ENCODE measurements at regions not wholly inside any gene's neighbourhood (a gene's known extent, or its start where the extent isn't known, plus 50 kb on each side); places are given as distances from the start of the nearest gene placed in this dataset.
"Not testable (repeated sequence)": the region's sequence is repeated elsewhere in the genome, so short reads cannot be mapped to it uniquely, and the experiment has no call there.

- no peak for TF ChIP-seq CTCF (IDR thresholded peaks at IDR 0.05; ENCODE audit: insufficient read depth, low read length, missing control alignments)
Observed at GRCh38 chr7:53383131-53383530, 347.7 kb downstream of the POM121L12 start.

GRCh38 chr7:53385239-53385638 is 349.8 kb downstream of the POM121L12 start:
- CTCF ChIA-PET; POLR2A ChIA-PET; DNase-seq (ENCODE audit: low read depth, low spot score); H3K4me3 ChIP-seq (ENCODE audit: low read depth, low read length): not testable (repeated sequence)

More at GRCh38 chr7:53383131-53383530, 347.7 kb downstream of the POM121L12 start:
- no peak for DNase-seq (ENCODE audit: low read depth, low spot score)
- CTCF ChIA-PET: no interaction called here
- POLR2A ChIA-PET: no interaction called here
- no peak overlapping the region for H3K4me3 ChIP-seq (ENCODE audit: low read depth, low read length)

DNA sequence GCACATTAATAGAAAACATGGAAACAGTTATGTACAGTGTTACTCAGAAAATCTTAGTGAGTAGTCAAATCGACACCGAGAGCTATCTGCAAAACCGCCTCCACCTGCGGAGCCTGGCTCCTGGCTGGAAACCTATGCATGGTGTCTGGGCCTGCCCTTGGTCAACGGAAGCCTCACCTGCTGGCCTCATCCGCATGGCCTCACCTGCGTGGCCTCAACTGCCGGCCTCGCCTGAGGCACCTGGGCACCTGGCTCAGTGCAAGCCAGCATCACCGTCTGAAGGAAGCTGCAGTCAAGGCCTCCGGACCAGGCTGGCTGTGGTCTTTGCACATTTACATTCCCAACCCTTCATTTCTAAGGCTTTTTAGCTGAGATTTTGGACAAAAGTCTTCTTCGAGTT is 352.1 kb downstream of the POM121L12 start:
- ChIA-PET CTCF (no interaction called here), POLR2A (no interaction called here)

DNA sequence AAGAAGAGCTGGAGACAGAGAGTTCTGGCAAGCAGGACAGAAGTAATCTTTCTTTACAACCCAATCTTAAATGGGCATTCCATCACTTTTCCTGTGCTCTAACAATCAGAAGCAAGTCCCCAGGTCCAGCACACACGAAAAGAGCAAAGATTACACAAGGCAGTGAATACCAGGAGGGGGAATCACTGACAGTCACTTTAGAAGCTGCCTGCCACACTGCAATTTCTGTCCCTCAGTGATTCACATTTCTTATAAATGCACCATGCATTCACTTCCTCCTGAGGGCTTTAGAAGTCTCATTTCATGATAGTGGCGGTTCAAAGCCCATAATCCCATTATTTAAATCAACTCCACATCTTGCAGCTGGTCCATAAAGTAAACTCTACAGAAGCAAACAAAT is 362.5 kb downstream of the POM121L12 start:
- no peak for TF ChIP-seq CTCF (IDR thresholded peaks at IDR 0.05; ENCODE audit: insufficient read depth, low read length, missing control alignments)
- no peak overlapping the region for H3K4me3 ChIP-seq (ENCODE audit: low read depth, low read length)
- POLR2A ChIA-PET: no interaction called here
- no peak for DNase-seq (ENCODE audit: low read depth, low spot score)
- CTCF ChIA-PET: no interaction called here

More for the DNA sequence above, 352.1 kb downstream of the POM121L12 start:
- DNase-seq (ENCODE audit: low read depth, low spot score): no peak
- no peak overlapping the region for H3K4me3 ChIP-seq (ENCODE audit: low read depth, low read length)
- no peak for TF ChIP-seq CTCF (IDR thresholded peaks at IDR 0.05; ENCODE audit: insufficient read depth, low read length, missing control alignments)

DNA sequence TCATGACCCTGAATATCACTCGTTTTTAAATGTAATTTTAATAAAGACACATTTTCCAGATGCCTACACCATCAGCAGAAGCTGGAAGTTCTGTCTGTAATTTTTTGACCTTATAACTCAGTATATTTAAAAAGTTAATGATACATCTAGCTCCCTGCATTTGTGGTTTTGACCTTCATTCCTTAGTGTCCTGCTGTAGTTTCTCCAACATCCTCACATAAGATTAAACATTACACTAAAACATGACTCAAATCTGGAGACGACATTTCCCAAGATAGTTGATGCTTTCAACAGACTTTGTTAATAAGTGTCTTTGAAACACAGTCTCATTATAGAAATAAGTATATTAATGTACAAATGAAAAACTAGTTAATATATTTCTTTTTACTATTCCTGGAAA is 363.1 kb downstream of the POM121L12 start:
- no peak overlapping the region for H3K4me3 ChIP-seq (ENCODE audit: low read depth, low read length)
- ChIA-PET POLR2A (no interaction called here), CTCF (no interaction called here)
- no peak for TF ChIP-seq CTCF (IDR thresholded peaks at IDR 0.05; ENCODE audit: insufficient read depth, low read length, missing control alignments)
- DNase-seq (ENCODE audit: low read depth, low spot score): no peak

GRCh38 chr7:53413021-53413420 is 377.6 kb downstream of the POM121L12 start:
- POLR2A ChIA-PET: no interaction called here
- no peak for DNase-seq (ENCODE audit: low read depth, low spot score)
- CTCF ChIA-PET: no interaction called here
- TF ChIP-seq CTCF (IDR thresholded peaks at IDR 0.05; ENCODE audit: insufficient read depth, low read length, missing control alignments): no peak
- H3K4me3 ChIP-seq (ENCODE audit: low read depth, low read length): no peak overlapping the region

DNA sequence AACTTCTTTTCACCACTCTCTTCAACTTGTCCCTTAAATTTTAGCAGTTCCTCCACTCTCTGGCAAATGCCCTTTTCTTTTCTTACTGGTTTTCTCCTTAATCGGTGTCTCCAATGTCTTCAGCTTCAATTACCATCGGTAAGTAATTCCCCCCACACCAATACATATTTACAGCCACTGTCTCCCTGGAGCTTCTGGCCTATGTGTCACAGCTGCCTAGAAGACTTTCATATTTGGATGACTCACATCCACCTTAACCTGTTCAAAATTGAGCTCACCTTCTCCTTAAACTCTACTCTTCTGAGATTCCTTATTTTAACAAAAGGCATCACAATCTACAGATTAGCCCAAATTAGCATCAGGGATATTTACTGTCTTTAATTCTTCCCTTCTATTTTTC is 380.4 kb downstream of the POM121L12 start:
- POLR2A ChIA-PET: no interaction called here
- CTCF ChIA-PET: no interaction called here
- no peak overlapping the region for H3K4me3 ChIP-seq (ENCODE audit: low read depth, low read length)
- no peak for TF ChIP-seq CTCF (IDR thresholded peaks at IDR 0.05; ENCODE audit: insufficient read depth, low read length, missing control alignments)
- no peak for DNase-seq (ENCODE audit: low read depth, low spot score)
